HCT116 (cell line): ENCODE measurements at regions not wholly inside any gene's neighbourhood (a gene's known extent, or its start where the extent isn't known, plus 50 kb on each side); places are given as distances from the start of the nearest gene placed in this dataset.

Experiments used
- ATAC-seq: fragments of 200-7000 bp; cut with Tn5 transposase; 2 replicates; pipeline ENCODE4 v1.9.1; 2020; ENCODE audit warnings: mild to moderate bottlenecking, moderate library complexity
- BruUV-seq: library from RNA; stranded (reverse); fragments of 400-500 nt; replicated peaks from 2 replicates; lab custom pipeline; 2021; lab: Mats Ljungman, UMichigan
- CTCF ChIA-PET: fragments of 300-600 bp; sonication (Branson Sonifier 250); formaldehyde crosslinking; loops from one replicate; lab custom pipeline; 2021; ENCODE audit warnings: antibody characterized with exemption; lab: Charles Lee
- POLR2A ChIA-PET: fragments of 300-600, 350-600 bp; sonication (Branson Sonifier 250); formaldehyde crosslinking; loops from one replicate; lab custom pipeline; 2021; ENCODE audit warnings: antibody characterized with exemption; lab: Charles Lee
- RAD21 ChIA-PET, 2 experiments: fragments of 300-600 bp; sonication (Branson Sonifier 250); formaldehyde crosslinking; loops; one replicate each; lab custom pipeline; 2023; ENCODE audit warnings: low total read pairs in 2 of 2; ENCODE audit not compliant: uncharacterized antibody in 2 of 2, unreplicated experiment in 2 of 2, low non-redundant PET in 1 of 2; lab: Charles Lee
- DNase-seq: peaks from one replicate; pipeline ENCODE4 v3.0.0-alpha.2; 2010; ENCODE audit warnings: low read depth, low spot score
- H2AFZ ChIP-seq: fragments of 200-600 bp; shearing (Covaris generic), sonication (generic); 2 replicates; pipeline ENCODE4 v1.6.1; 2017; ENCODE audit warnings: low read depth, mixed run types, mixed read lengths, antibody characterized with exemption, low read length; ENCODE audit not compliant: poor library complexity, severe bottlenecking
- H3K27ac ChIP-seq: 2 replicates; pipeline ENCODE4 v1.5.1; 2012; ENCODE audit warnings: low read depth, low read length
- H3K27me3 ChIP-seq: fragments of 200-600 bp; sonication (generic); 2 replicates; pipeline ENCODE4 v1.6.1; 2016; ENCODE audit warnings: mixed run types, low read length, mixed read lengths; ENCODE audit not compliant: insufficient read depth
- H3K36me3 ChIP-seq, 2 experiments: fragments of 200-500 bp in 1 of 2; fragments of 200-600 bp in 1 of 2; sonication (Bioruptor generic) in 1 of 2; sonication (generic) in 1 of 2; 2 replicates each; pipeline versions ENCODE4 v1.5.1 to v1.6.1; 2014 to 2016; ENCODE audit warnings: low read length in 2 of 2, inconsistent platforms in 1 of 2, mixed read lengths in 1 of 2, mixed run types in 1 of 2; ENCODE audit not compliant: insufficient read depth in 2 of 2, control insufficient read depth in 1 of 2
- H3K4me1 ChIP-seq, 2 experiments: fragments of 200-600 bp in 1 of 2; sonication (generic) in 1 of 2; 2 replicates each; pipeline versions ENCODE4 v1.5.1 to v1.6.1; 2012 to 2017; ENCODE audit warnings: low read length in 2 of 2, inconsistent platforms in 1 of 2, mild to moderate bottlenecking in 1 of 2, mixed read lengths in 1 of 2, mixed run types in 1 of 2, moderate library complexity in 1 of 2; ENCODE audit not compliant: insufficient read depth in 2 of 2, control insufficient read depth in 1 of 2
- H3K4me2 ChIP-seq: fragments of 200-600 bp; sonication (generic); 2 replicates; pipeline ENCODE4 v1.6.1; 2017; ENCODE audit warnings: mixed run types, low read length, mixed read lengths
- H3K4me3 ChIP-seq, 2 experiments: fragments of 200-600 bp in 1 of 2; sonication (generic) in 1 of 2; replicated peaks in 1 of 2; 2 replicates each; pipeline ENCODE4 v1.5.1; 2011 to 2016; ENCODE audit warnings: low read length in 2 of 2, control low read depth in 1 of 2, low read depth in 1 of 2, mild to moderate bottlenecking in 1 of 2, mixed read lengths in 1 of 2, mixed run types in 1 of 2
- H3K79me2 ChIP-seq: fragments of 200-600 bp; sonication (generic); 2 replicates; pipeline ENCODE4 v1.6.1; 2017; ENCODE audit warnings: mild to moderate bottlenecking, mixed run types, low read length, moderate library complexity, mixed read lengths; ENCODE audit not compliant: insufficient read depth
- H3K9ac ChIP-seq: fragments of 200-600 bp; sonication (generic); 2 replicates; pipeline ENCODE4 v1.6.1; 2016; ENCODE audit warnings: low read length, mixed read lengths
- H3K9me2 ChIP-seq: fragments of 200-600 bp; sonication (generic), shearing (Covaris generic); 2 replicates; pipeline ENCODE4 v1.6.1; 2017; ENCODE audit warnings: mixed run types, mild to moderate bottlenecking, moderate library complexity; ENCODE audit not compliant: insufficient read depth
- H3K9me3 ChIP-seq, 2 experiments: fragments of 200-500 bp in 1 of 2; fragments of 200-600 bp in 1 of 2; sonication (Bioruptor generic) in 1 of 2; sonication (generic) in 1 of 2; 2 replicates each; pipeline ENCODE4 v1.6.1; 2014 to 2017; ENCODE audit warnings: low read length in 2 of 2, mixed read lengths in 2 of 2, inconsistent platforms in 1 of 2, low read depth in 1 of 2, mild to moderate bottlenecking in 1 of 2, mixed run types in 1 of 2, moderate library complexity in 1 of 2; ENCODE audit not compliant: control insufficient read depth in 1 of 2, insufficient read depth in 1 of 2
- H4K20me1 ChIP-seq: fragments of 200-600 bp; sonication (generic), shearing (Covaris generic); 2 replicates; pipeline ENCODE4 v1.6.1; 2017; ENCODE audit warnings: mixed run types, mild to moderate bottlenecking, moderate library complexity; ENCODE audit not compliant: insufficient read depth
- EGR1 ChIP-seq: IDR thresholded peaks from 2 replicates; pipeline ENCODE4 v1.6.1; 2012; ENCODE audit warnings: low read depth
- ELF1 ChIP-seq: IDR thresholded peaks from 2 replicates; pipeline ENCODE4 v1.6.1; 2012; ENCODE audit warnings: low read depth, borderline replicate concordance
- EZH2 ChIP-seq: fragments of 200-600 bp; sonication (generic); IDR thresholded peaks from 2 replicates; pipeline ENCODE4 v1.6.1; 2017; ENCODE audit warnings: antibody characterized with exemption, mixed run types
- EZH2phosphoT487 ChIP-seq: fragments of 200-600 bp; IDR thresholded peaks from 2 replicates; pipeline ENCODE4 v1.6.1; 2018; ENCODE audit warnings: antibody characterized with exemption, borderline replicate concordance
- FOSL1 ChIP-seq: IDR thresholded peaks from 2 replicates; pipeline ENCODE4 v1.6.1; 2012; ENCODE audit warnings: low read depth
- JUND ChIP-seq: IDR thresholded peaks from 2 replicates; pipeline ENCODE4 v1.6.1; 2012
- POLR2A ChIP-seq: IDR thresholded peaks from 2 replicates; pipeline ENCODE4 v1.7.0; 2011; ENCODE audit warnings: borderline replicate concordance; ENCODE audit not compliant: insufficient read depth, insufficient read length; ENCODE audit errors: extremely low read depth
- POLR2AphosphoS5 ChIP-seq: IDR thresholded peaks from 2 replicates; pipeline ENCODE4 v1.6.1; 2011; ENCODE audit warnings: mild to moderate bottlenecking, low read depth, low read length, moderate library complexity
- RAD21 ChIP-seq: IDR thresholded peaks from 2 replicates; pipeline ENCODE4 v1.6.1; 2012; ENCODE audit warnings: low read depth, mild to moderate bottlenecking
- SIN3A ChIP-seq: IDR thresholded peaks from 2 replicates; pipeline ENCODE4 v1.6.1; 2012; ENCODE audit warnings: low read depth
- TCF7L2 ChIP-seq: IDR thresholded peaks from 2 replicates; pipeline ENCODE4 v1.7.0; 2011; ENCODE audit warnings: borderline replicate concordance, inconsistent platforms; ENCODE audit not compliant: insufficient read depth, insufficient read length; ENCODE audit errors: extremely low read depth
- ZFX ChIP-seq: fragments of 450-650 bp; IDR thresholded peaks from 2 replicates; pipeline ENCODE4 v1.6.1; 2017
- ZNF274 ChIP-seq: fragments of 200-500 bp; sonication (Bioruptor generic); IDR thresholded peaks from 2 replicates; pipeline ENCODE4 v1.6.1; 2014; ENCODE audit warnings: mild to moderate bottlenecking, low read depth, low read length, inconsistent platforms
- intact Hi-C: fragments of 100-400 bp; cut with micrococcal nuclease; formaldehyde crosslinking; loops from 2 replicates; pipeline ENCODE4 v1.10.0; 2022
- TF ChIP-seq, protein P1 (sequence below): IDR thresholded peaks from 2 replicates; pipeline ENCODE4 v1.6.1; 2011; ENCODE audit warnings: mild to moderate bottlenecking, low read length, moderate library complexity; ENCODE audit not compliant: insufficient replicate concordance; ENCODE audit errors: extremely low read depth
- TF ChIP-seq, protein P2 (sequence below): IDR thresholded peaks from 2 replicates; pipeline ENCODE4 v1.6.1; 2012
- TF ChIP-seq, protein P3 (sequence below): IDR thresholded peaks from 2 replicates; pipeline ENCODE4 v1.6.1; 2012; ENCODE audit warnings: low read depth

DNA sequence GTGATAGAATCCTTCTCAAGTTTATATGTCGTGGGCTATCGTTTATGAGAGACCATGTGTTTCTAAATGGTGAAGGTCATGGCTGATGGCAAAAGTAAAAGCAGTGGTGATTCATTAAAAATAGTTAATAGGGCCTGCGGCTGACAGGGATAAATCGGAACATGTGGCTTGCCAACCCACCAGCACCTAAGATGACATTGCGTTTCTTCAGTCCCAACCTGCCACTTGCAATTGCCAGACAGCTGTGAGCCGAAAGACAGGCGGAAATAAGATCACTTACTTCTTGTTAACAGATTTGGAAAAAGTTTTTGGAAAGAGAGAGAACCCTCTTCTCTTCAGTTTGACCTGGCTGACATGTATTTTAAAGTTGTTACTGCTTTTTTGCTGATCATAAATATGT, 131.5 kb upstream of the MPPED2 start:
- CTCF ChIA-PET: no interaction called here
- H3K4me2 ChIP-seq: no peak overlapping the region

More for the DNA sequence above, 131.5 kb upstream of the MPPED2 start:
- no peak for DNase-seq
- H3K9me2 ChIP-seq: no peaks in the 10 kb centered on the region
- ChIA-PET RAD21 (no interaction called here), POLR2A (no interaction called here)
- no peaks in the 10 kb centered on the region for H3K27me3 ChIP-seq
- no peak overlapping the region for H3K27ac ChIP-seq
- no peaks in the 10 kb centered on the region for H3K9me3 ChIP-seq
- no peaks in the 10 kb centered on the region for H4K20me1 ChIP-seq
- no peak overlapping the region for H3K9ac ChIP-seq
- TF ChIP-seq, protein P1, sequence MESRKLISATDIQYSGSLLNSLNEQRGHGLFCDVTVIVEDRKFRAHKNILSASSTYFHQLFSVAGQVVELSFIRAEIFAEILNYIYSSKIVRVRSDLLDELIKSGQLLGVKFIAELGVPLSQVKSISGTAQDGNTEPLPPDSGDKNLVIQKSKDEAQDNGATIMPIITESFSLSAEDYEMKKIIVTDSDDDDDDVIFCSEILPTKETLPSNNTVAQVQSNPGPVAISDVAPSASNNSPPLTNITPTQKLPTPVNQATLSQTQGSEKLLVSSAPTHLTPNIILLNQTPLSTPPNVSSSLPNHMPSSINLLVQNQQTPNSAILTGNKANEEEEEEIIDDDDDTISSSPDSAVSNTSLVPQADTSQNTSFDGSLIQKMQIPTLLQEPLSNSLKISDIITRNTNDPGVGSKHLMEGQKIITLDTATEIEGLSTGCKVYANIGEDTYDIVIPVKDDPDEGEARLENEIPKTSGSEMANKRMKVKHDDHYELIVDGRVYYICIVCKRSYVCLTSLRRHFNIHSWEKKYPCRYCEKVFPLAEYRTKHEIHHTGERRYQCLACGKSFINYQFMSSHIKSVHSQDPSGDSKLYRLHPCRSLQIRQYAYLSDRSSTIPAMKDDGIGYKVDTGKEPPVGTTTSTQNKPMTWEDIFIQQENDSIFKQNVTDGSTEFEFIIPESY: no peak
- TF ChIP-seq POLR2A (no peak), ZFX (no peak), TCF7L2 (no peak), ZNF274 (no peak), EZH2phosphoT487 (no peak), EGR1 (no peak), SIN3A (no peak), EZH2 (no peak), FOSL1 (no peak), RAD21 (no peak), POLR2AphosphoS5 (no peak), JUND (no peak), ELF1 (no peak)
- TF ChIP-seq, protein P2, sequence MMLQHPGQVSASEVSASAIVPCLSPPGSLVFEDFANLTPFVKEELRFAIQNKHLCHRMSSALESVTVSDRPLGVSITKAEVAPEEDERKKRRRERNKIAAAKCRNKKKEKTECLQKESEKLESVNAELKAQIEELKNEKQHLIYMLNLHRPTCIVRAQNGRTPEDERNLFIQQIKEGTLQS: no peak
- TF ChIP-seq, protein P3, sequence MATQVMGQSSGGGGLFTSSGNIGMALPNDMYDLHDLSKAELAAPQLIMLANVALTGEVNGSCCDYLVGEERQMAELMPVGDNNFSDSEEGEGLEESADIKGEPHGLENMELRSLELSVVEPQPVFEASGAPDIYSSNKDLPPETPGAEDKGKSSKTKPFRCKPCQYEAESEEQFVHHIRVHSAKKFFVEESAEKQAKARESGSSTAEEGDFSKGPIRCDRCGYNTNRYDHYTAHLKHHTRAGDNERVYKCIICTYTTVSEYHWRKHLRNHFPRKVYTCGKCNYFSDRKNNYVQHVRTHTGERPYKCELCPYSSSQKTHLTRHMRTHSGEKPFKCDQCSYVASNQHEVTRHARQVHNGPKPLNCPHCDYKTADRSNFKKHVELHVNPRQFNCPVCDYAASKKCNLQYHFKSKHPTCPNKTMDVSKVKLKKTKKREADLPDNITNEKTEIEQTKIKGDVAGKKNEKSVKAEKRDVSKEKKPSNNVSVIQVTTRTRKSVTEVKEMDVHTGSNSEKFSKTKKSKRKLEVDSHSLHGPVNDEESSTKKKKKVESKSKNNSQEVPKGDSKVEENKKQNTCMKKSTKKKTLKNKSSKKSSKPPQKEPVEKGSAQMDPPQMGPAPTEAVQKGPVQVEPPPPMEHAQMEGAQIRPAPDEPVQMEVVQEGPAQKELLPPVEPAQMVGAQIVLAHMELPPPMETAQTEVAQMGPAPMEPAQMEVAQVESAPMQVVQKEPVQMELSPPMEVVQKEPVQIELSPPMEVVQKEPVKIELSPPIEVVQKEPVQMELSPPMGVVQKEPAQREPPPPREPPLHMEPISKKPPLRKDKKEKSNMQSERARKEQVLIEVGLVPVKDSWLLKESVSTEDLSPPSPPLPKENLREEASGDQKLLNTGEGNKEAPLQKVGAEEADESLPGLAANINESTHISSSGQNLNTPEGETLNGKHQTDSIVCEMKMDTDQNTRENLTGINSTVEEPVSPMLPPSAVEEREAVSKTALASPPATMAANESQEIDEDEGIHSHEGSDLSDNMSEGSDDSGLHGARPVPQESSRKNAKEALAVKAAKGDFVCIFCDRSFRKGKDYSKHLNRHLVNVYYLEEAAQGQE: no peak
- intact Hi-C loops: no loop called here
- no peak overlapping the region for H2AFZ ChIP-seq
- no peaks in the 10 kb centered on the region for H3K79me2 ChIP-seq
- no peak overlapping the region for H3K4me3 ChIP-seq
- ATAC-seq: no peak
- BruUV-seq: no TSS peak
- no peaks in the 10 kb centered on the region for H3K36me3 ChIP-seq
- no peaks in the 10 kb centered on the region for H3K4me1 ChIP-seq
